ENCODE measurements at regions not wholly inside any gene's neighbourhood (a gene's known extent, or its start where the extent isn't known, plus 50 kb on each side); places are given as distances from the start of the nearest gene placed in this dataset.

DNA sequence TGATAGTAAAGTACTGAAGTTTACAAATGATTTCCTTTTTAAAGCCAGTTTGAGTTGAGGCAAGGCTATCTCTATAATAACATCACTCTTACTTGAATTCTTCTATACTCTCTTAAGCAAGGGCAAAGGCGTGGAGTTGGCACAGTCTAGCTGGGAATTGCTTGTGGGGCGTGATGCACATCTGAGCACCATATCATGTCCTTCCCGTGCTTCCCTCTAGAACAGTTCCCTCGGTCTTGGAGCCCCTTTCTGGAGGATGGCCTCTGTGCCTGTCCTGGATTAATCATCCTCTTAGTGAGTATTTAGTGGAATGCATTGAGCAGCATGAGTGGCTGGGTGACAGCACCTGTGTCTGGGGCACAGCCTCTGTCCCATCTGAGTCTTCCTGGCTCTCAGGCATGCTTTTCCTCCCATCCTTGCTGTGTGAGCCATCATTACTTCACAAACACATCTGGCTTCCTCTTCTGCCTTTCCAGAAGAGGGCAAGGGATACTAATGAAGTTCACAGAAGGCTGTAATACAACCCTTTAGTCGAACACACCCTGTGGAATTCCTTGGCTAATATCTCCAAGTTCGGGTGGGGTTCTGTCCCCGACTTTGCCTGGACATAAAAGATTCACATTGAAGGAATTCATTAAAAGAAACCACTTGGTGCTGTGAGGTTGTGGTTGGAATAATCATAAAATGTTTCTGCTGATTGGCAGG lies 188.2 kb downstream of the FNDC1 start:
- no peak for DNase-seq (ENCODE audit: low read depth in 2 of 3, low spot score in 1 of 3)

DNA sequence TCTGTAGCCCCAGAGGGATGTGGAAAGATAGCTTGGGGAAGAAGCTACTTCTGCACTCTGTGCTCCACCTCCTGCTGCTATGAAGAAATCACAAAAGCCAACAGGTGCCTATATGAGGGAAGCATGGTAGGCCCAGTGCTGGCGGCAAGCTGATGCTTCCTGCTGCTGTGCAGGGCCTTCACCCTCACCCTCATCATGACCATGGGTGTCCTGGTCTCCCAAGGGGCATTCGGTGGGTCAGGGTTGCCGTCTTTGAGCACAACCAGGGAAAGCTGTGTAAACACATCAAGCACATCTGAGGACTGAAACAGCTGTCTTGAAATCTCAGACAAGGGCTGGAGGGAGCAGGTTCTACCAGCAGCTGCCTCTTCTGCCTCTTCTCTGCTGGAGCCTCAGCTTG lies 184.0 kb downstream of the FNDC1 start:
- no peak for DNase-seq (ENCODE audit: low read depth in 2 of 3, low spot score in 1 of 3)

DNA sequence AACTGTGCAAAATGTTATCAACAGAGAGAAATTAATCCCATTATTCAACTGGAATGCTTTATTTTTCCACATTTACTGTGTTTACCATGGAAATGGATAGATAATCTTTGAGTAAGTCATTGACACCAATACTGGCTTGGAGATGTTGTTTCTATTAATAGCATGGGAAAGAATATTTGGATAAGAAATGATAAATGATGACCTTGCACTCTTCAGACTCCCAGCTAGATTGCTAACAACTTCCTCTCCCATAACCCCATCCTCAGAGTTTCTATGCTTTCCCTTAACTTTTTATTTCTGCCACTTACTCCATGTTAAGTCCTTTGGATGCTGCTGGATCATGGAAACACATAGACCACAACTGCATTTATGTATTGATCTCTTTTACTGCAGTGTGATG lies 182.5 kb downstream of the FNDC1 start:
- DNase-seq (ENCODE audit: low read depth in 2 of 3, low spot score in 1 of 3): no peak

DNA sequence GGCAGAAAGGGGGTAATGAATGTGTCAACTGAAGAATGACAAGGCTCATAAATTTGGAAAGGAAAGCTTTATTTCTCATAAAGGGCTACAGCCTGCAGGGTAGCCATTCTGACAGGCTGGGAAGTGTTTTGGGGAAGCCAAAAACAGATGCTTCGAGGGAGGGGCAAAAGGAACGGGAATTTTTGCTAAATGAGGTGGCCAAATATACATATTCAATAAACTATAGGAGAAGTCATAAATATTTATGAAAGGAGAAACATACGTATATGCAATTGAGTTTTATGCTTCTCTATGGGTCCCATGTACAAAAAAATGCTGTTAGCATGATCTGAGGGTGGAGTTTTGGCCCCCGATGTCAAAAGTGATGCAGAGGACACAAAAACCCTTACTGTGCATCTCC lies 180.7 kb downstream of the FNDC1 start:
- DNase-seq (ENCODE audit: low read depth in 2 of 3, low spot score in 1 of 3): no peak

DNA sequence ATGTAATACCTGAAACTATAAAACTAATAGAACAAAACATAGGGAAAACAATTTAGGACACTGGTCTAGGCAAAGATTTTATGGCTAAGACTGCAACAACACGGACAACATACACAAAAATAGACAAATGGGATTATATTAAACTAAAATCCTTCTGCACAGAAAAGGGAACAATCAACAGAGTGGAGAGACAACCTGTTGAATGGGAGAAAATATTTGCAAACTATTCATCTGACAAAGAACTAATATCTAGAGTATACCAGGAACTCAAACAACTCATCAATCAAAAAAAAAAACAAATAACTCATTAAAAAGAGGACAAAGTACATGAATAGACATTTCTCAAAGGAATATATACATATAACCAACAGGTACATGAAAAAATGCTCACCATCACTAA lies 174.5 kb downstream of the FNDC1 start:
- DNase-seq (ENCODE audit: low read depth in 2 of 3, low spot score in 1 of 3): no peak

DNA sequence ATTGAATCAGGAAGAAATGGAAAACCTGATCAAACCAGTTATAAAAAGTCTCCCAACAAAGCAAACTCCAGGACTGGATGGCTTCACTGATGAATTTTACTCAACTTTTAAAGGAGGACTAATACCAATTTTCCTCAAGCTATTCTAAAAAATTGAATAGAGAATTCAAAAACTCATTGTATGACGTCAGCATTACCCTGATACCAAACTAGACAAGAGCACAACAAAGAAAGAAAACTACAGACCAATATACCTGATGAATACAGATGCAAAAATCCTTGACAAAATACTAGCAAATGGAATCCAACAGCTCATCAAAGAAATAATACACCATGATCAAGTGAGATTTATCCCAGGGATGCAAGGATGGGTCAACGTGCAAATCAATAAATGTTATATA lies 172.9 kb downstream of the FNDC1 start:
- DNase-seq (ENCODE audit: low read depth in 2 of 3, low spot score in 1 of 3): no peak

DNA sequence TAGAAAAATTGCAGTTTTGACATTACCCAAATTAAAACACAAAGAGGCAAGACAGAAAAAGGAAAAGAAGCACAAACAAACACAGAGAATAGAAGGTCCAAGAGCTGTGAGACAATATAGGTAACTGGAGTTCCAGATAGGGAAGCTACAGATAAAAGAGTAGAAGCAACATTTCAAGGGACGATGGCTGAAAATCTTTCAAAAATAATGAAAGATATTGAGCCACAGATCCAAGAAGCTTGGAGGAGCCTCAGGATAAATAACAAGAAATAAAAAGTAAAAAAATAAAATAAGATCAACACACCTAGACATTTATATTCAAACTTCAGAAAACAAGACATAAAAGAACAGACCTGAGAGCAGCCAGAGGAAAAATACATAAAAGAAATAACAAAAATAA lies 164.9 kb downstream of the FNDC1 start:
- no peak for DNase-seq (ENCODE audit: low read depth in 2 of 3, low spot score in 1 of 3)

DNA sequence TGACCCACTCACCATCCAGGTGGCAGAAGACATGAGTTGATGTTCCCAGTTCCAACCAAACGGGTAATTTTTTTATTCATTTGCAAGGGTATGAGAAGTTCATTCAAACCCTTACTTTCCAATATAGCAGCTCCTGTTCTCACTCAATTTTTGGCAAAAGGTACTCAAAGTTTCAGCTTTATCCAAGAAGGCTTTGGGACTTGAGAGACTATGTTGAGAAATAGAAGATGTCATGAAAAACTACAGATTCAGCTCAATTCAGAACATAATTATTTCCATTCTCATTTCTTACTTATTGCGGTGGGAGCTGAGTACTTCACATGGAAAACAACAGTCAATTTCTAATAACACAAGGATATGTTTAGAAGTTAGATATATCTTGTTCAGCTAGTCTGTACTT lies 162.3 kb downstream of the FNDC1 start:
- DNase-seq (ENCODE audit: low read depth in 2 of 3, low spot score in 1 of 3): no peak

DNA sequence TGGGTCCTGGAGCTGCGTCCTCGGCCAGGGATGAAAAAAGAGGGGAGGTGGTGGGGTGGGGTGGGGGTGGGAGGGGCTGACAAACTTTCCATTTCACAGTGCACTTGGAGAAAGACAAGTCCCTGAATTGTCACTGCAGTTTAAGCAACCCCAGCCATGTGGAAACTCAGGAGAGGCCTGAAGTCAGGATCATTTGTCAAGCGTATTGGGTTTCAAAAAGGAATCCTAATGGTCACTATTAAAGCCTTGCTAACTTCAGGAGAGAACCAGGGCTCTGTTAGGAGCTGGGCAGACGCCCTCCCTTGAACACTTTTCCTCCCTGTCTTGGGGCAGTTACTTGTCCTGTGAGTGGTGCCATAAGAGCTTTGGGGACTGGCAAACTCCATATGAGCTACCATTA lies 159.9 kb downstream of the FNDC1 start:
- DNase-seq (ENCODE audit: low read depth in 2 of 3, low spot score in 1 of 3): no peak

DNA sequence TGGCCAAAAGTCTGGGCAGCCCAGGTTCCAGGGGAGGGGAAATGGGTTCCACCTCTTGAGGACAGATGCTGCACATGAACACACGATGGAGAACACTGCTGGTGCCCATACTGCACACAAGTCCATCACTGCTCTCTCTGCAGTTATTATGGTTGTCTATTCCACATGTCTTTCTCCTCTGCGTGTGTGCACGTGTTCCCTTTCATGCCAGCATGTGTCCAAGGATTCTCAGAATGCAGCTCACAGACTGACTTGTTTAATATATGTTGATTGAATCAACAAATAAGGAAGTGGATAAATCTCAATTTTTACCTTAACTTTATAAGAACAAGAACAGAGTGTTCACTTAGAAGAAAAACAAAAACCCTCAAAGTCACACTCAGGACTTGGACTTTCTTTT lies 158.9 kb downstream of the FNDC1 start:
- DNase-seq (ENCODE audit: low read depth in 2 of 3, low spot score in 1 of 3): no peak

DNA sequence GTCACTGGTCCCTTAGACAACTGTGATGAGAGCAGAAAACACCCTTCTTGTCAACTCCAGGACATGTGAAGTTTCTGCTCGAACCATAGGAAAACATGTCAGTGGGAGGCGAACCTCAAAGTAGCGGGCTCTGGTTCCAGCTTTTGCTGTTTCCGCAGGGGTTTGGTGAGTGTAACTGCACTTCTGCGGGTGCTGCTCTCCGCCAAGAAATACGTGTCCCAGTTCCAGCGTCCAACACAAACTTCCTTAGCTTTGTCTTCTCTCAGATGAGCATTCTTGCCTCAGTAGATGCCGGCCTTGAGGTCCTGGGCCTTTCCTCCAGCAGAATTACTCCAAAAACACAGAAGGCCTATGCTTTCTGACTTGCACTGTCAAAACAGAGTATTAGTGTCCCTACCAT lies 156.3 kb downstream of the FNDC1 start:
- DNase-seq (ENCODE audit: low read depth in 2 of 3, low spot score in 1 of 3): no peak

DNA sequence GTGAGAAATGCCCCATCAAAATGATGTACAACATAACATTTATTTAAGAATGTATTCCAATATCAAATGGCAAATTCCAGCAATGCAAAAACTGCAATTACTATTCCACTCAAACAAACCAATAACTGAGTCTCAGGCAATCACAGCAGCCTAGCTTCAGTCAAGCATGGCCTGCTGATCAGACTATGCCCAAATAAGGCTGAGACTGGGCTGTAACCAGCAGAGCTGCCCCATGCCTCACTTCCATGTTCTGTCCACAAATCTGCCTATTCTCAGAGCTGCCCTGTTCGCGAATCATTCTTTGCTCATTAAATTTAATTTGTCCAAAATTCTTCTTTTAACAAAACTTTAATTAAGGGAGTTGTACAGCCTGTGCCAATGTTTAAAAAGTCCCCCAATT lies 155.4 kb downstream of the FNDC1 start:
- no peak for DNase-seq (ENCODE audit: low read depth in 2 of 3, low spot score in 1 of 3)
